HG02571 (cell line): ENCODE measurements at regions not wholly inside any gene's neighbourhood (a gene's known extent, or its start where the extent isn't known, plus 50 kb on each side); places are given as distances from the start of the nearest gene placed in this dataset.
"Not testable (repeated sequence)": the region's sequence is repeated elsewhere in the genome, so short reads cannot be mapped to it uniquely, and the experiment has no call there.

Source experiments
- ATAC-seq: cut with Tn5 transposase; IDR thresholded peaks from one replicate; pipeline ENCODE4 v1.9.1; 2021; ENCODE audit warnings: mild to moderate bottlenecking, moderate library complexity; ENCODE audit not compliant: unreplicated experiment

DNA sequence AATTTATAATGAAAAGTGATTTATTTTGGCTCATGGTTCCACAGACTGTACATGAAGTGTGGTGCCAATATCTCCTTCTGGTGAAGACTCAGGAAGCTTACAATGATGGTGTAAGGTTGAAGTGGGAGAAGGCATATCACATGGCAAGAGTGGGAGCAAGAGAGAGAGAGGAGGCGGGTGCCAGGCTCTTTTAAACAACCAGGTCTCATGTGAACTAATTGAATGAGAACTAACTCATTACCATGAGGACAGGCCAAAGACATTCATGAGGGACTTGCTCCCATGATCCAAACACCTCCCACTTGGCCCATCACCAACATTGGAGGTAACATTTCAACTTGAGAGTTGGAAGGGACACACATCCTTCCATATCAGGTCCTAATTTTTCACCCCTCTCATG, 155.2 kb downstream of the SLC38A4 start:
- ATAC-seq, result no peak

DNA sequence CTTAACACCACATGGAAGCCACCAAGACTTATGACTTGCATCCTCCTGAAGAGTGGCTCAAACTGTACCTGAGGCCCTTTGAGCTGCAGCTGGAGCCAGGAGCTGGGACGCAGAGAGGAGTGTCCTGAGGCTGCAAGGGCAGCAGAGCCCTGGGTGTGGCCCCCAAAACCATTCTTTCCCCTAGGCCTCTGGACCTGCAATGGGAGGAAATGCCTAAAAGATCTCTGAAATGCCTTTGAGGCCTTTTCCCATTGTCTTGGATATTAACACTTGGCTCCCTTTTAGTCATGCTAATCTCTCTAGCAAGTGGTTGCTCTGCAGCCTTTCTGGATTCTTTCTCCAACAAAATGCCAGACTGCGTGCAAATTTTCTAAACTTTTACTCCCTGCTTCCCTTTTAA, 156.1 kb downstream of the SLC38A4 start:
- no peak for ATAC-seq

DNA sequence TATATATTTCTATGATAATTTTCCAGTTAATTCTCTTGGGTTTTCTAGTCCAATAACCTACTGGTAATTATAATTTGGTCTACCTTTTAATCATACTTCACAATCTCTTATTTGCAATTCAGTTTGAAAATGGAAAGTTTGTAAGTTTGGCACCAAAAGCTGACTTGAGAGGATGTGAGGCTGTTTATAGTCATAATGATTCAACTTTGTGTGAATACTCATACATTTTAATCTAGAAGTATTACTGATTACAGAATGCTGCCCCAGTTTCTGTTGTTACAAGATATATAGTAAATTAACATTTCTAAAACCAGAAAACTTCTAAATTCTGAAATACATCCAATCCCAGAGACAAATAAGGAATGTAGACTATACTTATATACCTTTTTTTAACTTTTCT, 158.2 kb downstream of the SLC38A4 start:
- ATAC-seq, result no peak

DNA sequence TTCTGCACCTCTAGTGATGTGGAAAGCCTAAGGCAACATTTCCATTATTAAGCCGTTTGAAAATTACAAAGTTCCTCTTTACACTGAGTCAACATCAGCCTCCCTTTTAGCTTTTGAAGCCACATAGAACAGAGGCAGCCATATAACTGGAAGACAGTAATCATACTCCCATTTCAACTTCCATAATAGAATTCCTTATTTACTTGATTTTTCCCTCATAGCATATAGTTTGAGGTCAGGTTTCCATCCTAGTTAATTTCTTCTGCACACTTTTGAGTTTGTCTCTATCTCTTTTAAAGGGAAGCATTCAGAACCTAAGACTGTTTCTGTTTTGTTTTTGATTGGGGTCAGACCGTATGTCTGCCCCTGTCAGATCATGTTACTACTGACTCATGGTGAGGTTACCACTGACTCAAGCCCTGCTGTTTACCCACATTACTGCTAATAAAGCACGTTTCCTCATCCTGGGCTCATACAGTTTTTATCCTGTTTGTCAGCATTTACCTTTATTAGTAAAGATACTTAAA, 161.0 kb downstream of the SLC38A4 start:
- no peak for ATAC-seq

DNA sequence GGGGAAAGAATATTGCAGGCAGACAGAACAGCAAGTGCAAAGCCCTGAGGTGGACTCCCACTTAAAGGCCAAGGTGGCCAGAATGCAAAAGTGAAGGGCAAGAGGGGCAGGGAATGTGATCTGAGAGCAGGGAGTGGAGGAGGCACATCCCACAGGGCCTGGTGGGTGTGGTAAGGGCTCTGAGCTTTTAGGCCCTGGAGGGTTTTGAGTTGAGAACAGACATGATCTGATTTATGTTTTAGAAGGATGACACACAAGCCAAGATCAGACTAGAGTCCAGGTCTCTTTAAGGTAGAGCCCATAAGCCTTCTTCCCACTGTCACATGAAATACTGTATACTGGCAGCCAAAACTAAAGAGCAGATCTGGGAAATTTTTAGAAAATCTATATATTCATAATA, 162.5 kb downstream of the SLC38A4 start:
- ATAC-seq, result no peak

DNA sequence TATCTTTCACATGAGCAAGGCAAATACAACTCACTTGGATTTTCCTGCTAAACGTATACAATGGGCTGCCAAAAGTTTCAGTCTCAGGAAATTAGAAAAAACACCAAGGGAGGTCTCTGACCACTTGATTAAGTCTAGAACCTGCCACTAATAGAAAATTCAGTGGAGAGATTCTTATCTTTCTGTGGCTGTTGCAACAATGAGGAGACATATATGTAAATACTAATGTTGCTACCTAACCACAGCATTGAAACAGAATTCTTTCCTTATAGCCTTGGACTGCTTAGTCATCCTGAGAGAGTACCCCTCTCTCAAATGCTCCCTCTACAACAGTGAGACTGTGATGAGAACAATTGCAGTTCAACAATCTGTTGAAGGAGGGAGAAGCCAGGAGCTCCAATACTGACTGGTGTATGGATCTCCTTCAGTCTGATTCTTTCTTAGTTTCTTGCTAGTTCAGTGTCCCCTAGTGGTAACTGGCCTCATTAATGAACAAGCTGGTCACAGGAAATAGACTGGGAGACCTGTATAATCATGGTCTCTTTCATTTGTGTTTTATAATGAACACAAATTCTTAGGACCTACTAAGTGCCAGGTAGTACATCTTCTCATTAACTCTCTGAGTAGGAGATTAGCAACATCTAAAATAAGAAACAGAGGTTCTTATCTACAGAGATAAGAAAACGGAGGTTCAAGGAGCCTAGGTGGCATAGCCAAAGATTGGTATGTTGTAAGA, 164.5 kb downstream of the SLC38A4 start:
- ATAC-seq, result peak; percentile 61

DNA sequence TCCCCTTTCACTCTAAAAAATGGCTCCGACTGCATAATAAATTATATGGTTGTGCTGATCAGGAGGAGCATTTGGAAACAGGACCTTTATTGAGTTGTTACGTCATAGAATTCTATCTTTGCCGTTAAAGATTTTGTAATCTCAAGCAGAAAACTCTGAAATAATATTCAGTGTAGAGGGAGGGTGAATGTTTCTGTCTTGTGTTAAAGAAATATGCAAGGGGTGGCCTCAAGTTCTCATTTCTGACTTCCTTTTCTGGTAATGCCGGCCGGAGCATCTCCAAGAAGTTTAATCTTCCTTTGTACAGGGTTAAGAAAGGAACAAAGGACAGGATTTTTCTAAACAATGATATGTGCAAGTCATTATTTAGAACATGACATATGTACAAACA, 165.1 kb downstream of the SLC38A4 start:
- ATAC-seq, result no peak

DNA sequence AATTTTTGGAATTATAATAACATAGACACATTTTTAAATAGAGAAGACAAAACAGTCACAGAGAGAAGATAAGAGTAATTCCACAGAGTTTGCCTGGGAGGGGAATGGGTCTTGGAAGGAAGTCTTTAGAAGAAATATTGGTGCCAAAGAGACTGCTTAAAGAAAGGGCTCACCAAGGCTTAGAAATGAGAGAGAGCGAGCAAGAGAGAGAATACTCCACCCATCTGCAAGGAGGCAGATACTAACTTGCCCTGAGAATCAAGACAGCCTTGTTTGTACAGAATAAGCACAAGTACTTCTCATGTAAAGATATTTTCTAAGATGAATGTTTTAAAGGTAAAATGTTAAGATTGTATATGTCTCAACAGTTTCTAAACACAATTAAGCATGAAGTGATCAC, 165.5 kb downstream of the SLC38A4 start:
- no peak for ATAC-seq

DNA sequence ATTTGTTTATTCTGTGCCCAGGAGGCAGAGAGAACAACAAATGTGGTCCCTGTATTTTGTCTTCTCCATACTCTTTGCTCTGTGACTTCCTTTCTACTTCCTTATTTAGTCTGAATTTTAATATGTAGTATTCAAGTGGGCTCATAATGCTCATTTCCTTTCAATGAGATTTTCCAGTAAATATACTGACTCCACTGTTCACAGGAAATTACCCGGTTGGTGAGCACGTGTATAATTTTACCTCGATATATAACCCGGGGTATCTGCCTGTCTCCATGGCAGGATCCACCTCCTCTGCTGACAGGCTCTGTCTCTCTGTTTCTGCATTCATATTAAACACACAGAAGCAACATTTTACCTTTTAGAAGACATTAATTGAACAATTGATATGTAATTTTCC, 166.0 kb downstream of the SLC38A4 start:
- no peak for ATAC-seq

DNA sequence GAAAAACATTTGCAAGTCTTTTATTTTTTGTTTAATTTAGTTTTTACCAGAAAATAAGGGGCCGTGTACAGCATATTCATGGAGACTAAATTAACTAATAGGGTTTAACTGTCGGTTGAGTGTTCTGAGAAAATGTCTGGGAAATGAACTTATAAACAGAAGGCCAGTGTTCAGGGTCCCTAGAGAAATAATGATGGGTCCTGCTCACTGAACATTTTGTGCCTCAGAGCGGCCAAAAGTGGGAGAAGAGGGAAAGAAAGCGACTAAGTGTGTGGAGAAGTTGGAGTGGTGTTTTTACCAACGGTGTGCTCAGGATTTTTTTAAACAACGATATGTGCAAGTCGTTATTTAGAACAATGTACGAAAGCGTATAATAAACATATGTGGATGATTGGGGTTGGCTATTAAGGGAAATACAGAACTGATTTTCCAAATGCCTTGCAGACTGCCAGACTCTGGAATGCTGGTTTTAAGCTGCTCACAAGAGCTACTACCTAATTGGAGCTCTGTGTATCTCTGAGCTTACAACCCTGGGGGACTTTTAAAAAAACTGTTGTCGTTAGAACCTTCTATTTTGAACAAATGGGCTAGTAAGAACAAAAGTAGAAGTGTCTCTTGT, 166.7 kb downstream of the SLC38A4 start:
- ATAC-seq, result no peak

DNA sequence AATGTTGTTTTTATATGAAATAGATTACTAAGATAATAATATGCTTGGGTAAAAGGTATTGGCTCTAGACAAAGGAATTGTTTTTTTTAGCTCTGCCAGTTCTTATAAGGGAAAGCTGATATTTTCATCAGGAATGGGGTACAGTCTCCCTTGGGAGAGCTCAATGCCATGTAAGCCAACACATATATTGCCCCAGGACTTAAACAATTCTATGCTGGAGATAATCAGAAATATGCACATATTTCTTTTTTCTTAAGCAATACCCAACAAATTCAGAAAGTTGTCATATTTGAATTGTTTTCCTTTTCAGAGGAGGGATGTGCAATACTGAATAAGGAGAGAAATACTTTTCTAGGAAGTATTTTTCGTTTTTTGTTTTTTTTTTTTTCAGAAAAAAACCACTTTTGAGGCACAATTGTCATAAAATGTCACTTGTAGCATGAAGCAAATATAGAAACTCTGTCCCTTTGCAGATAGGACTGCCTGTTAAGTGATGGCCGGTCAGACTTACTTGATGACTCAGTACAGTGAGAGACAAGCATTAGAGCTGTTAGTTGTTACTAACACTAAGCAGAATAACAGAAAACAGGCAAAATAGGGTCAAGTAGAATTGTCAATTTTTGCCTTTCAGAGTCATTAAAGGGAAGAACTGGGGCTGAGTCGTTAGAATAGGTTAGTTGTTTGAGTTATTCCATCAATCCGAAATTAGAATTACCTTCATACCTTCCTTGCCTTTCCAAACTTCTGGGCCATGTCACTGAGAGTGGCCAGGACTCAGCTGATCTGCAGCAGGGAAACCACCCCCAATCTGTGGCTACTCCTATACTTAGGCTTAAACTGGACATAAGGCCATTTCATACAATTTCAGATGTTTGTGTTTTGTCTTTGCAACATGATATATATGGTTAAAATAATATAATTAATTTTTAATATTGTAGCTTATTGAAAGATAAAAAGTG, 168.1 kb downstream of the SLC38A4 start:
- no peak for ATAC-seq

DNA sequence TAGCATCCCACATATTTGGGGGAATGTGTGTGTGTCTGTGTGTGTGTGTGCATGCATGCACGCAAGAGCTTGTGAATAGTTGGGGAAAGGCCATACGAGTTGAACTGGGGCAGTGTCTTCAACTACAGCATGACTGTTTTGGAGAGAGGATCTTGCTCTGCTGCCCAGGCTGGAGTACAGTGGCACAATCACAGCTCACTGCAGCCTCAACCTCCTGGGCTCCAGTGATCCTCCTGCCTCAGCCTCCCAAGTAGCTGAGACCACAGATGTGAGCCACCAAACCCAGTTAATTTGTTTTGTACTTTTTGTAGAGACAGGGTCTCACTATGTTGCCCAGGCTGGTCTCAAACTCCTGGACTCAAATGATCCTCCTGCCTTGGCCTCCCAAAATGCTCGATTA, 169.8 kb downstream of the SLC38A4 start:
- ATAC-seq, result not testable (repeated sequence)

DNA sequence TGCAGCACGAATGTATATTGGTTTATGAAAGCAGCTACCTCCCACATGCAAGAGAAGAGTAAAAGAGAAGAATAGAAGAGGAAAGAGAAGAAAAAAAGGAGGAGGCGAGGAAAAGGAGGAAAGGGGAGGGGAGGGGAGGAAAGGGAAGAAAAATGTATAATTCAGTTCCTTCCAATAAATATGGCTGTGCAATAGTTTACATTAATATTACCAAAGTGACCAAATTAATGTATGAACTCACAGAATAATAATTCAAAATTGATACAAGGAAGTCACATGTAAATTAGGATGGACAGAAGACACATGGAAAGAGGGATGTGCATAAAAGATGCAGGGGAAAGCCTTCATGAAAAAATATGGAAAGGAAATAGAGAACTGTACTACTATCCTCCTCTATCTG, 172.5 kb downstream of the SLC38A4 start:
- ATAC-seq, result no peak

DNA sequence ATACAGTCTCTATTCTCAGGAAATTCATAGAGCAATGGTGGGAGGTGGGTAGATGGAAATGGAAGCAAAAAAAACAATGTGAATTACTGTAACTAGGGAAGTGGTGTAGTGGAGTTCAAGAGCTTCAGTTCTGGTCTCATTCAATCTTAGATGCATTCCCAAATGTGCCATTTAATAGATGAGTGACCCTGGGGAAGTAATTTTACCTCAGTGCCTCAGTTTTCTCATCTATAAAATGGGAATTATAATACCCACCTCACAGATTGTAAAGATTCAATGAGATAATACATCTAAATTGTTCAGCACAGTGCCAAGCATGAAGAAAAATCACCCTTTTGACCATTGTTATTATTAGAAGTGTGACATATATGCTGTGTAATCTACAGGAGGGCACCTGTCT, 173.1 kb downstream of the SLC38A4 start:
- no peak for ATAC-seq

DNA sequence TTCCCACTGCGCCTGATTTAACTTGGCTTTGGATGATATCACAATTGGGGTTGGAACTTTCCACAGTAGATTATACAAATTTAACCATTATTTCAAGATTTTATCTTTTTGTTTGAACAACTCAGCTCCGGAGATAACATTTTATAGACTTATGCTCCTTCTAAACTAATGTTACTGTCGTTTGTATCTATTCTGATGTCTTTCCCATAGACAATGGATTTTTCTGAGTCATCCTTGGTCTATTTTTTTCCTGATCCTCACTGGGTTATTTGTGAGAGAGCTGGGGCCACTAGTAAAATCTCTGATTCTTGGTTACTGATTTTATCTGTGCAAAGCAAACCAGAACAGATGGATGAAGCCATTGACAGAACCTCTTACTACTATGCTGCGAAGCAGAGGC, 175.1 kb downstream of the SLC38A4 start:
- ATAC-seq, result no peak

DNA sequence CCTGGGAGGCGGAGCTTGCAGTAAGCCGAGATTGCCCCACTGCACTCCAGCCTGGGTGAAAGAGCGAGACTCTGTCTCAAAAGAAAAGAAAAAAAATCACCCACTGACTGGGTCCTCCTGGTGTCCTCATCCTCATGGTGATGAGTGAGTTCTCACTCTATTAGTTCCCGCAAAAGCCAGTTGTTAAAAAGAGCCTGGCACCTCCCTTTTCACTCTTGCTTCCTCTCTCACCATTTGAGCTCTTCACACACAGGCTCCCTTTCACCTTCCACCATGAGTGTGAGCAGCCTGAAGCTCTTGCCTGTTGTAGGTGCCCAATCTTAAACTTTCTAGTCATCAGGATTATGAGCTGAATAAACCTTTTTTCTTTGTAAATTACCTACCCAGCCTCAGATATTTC, 176.4 kb downstream of the SLC38A4 start:
- ATAC-seq, result no peak

DNA sequence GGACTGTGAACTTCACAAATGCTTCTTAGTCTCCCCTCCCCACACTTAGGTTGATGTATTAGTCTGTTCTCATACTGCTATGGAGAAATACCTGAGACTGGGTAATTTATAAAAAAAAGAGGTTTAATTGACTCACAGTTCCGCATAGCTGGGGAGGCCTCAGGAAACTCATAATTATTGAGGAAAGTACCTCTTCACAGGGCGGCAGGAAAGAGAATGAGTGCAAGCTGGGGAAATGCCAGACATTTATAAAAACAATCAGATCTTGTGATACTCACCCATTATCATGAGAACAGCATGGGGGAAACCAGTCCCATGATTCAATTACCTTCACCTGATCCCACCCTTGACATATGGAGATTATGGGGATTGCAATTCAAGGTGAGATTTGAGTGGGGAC, 178.8 kb downstream of the SLC38A4 start:
- no peak for ATAC-seq

DNA sequence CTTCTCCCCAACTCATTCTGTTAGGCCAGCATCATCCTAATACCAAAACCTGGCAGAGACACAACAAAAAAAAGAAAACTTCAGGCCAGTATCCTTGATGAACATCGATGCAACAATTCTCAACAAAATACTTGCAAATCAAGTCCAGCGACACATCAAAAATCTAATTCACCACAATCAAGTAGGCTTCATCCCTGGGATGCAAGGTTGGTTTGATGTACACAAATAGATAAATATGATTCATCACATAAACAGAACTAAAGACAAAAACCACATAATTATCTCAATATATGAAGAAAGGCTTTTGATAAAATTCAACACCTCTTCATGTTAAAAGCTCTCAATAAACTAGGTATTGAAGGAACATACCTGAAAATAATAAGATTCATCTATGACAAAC, 184.1 kb downstream of the SLC38A4 start:
- ATAC-seq, result not testable (repeated sequence)

DNA sequence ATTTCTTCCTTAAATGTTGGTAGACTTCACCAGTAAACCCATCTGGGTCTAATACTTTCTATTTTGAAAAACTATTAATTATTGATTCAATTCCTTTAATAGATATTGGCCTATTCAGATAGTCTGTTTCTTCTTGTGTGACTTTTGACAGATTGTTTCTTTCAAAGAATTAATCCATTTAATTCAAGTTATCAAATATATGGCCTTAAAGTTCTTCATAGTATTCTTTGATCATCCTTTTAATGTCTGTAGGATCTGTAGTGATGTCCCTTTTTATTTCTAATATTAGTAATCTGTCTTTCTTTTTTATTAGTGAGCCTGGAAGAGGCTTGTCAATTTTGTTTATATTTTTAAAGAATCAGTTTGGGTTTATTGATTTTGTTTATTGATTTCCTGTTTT, 190.0 kb downstream of the SLC38A4 start:
- no peak for ATAC-seq

DNA sequence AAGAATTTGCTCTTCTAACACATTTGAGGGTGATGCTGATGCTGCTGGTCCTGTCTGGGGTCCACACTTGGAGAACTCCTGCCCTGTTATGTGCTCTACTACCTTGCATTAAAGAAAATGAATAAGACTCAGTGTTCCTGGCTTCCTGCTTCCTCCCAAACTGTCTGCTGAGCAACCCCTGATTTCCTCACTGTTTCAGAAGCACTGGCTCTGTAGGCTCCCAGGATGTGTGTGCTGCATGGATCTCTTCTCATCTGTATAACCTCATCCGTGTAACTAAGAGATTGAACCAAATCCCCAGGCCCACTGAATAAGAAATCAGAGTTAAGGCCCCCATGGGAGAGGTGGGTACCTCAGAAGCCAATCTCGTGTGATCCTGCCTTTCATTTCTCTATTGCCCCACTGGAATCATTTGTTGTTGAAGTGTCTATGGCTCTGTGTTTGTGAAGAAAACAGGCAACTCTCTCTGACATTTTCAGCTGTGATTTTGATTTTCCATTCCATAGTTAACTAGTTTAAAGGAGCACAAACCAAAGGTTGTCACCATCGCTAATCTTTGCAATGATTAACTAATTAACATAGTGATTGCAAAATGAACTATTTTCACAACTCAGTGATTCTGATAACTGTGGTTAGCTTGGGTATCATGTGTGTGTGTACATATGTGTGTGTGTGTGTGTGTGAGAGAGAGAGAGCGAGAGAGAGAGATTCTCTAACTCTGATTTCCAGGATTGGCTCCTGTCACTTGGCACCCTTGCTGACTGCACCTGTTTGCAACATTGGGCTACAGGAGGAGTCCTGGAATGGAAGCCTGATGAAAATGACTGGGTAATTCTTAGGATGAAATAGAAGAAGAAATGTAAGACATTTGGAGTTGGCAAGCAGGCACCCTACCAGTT, 196.2 kb downstream of the SLC38A4 start:
- ATAC-seq, result no peak

DNA sequence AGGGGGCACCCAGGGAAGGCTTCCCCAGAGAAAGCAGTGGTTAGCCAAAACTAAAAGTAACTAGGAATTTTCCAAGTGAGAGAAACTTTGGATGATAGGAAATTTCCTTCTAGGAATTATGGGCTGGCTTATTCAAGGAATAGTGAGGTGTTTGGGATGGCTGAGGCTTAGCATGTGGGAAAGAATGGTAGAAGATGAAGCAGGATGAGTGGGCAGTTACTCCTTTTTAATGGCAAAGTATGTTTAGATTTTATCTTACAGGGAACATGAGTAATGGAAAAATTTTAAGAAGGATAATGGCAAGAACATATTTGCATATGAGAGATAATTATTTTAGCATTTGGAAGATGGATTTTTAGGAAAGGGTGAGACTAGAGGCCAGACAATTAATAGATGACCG, 197.6 kb downstream of the SLC38A4 start:
- no peak for ATAC-seq
